IPS DF 6.9 (cell line): ENCODE measurements at regions not wholly inside any gene's neighbourhood (a gene's known extent, or its start where the extent isn't known, plus 50 kb on each side); places are given as distances from the start of the nearest gene placed in this dataset.

Source experiments
- DNase-seq: peaks from one replicate; pipeline ENCODE4 v3.0.0-alpha.2; 2013; ENCODE audit warnings: low read depth, low spot score
- H3K27ac ChIP-seq: one replicate; pipeline ENCODE4 v1.5.1; 2013; ENCODE audit warnings: low read length, control low read depth
- H3K27me3 ChIP-seq: 2 replicates; pipeline ENCODE4 v1.6.1; 2013; ENCODE audit warnings: mild to moderate bottlenecking, low read length; ENCODE audit not compliant: control insufficient read depth, insufficient read depth
- H3K36me3 ChIP-seq: 2 replicates; pipeline ENCODE4 v1.6.1; 2013; ENCODE audit warnings: low read length; ENCODE audit not compliant: control insufficient read depth, insufficient read depth
- H3K4me1 ChIP-seq: 2 replicates; pipeline ENCODE4 v1.6.1; 2013; ENCODE audit warnings: low read length; ENCODE audit not compliant: control insufficient read depth, insufficient read depth
- H3K4me3 ChIP-seq: 2 replicates; pipeline ENCODE4 v1.5.1; 2013; ENCODE audit warnings: mild to moderate bottlenecking, low read length
- H3K9me3 ChIP-seq: 2 replicates; pipeline ENCODE4 v1.6.1; 2013; ENCODE audit warnings: low read length, inconsistent platforms; ENCODE audit not compliant: control insufficient read depth, insufficient read depth
- WGBS: extraction: QIAGEN DNeasy Blood & Tissue Kit; methylation state at CpG from one replicate; pipeline ENCODE4 v1.1.7; 2013; ENCODE audit warnings: mixed read lengths, missing lambda C conversion rate; ENCODE audit not compliant: insufficient read length, insufficient coverage; 5-methylcytosine and 5-hydroxymethylcytosine counted together

GRCh38 chr4:67019686-67020437 lies 525.4 kb downstream of the CENPC start:
- Histone ChIP-seq H3K4me3 (no peak overlapping the region), H3K36me3 (no peaks in the 10 kb centered on the region), H3K27me3 (no peaks in the 10 kb centered on the region), H3K4me1 (no peaks in the 10 kb centered on the region), H3K27ac (no peak overlapping the region), H3K9me3 (no peaks in the 10 kb centered on the region)
- no peak for DNase-seq
- WGBS, result no CpG with 5 or more reads among the region's 3 CpGs

DNA sequence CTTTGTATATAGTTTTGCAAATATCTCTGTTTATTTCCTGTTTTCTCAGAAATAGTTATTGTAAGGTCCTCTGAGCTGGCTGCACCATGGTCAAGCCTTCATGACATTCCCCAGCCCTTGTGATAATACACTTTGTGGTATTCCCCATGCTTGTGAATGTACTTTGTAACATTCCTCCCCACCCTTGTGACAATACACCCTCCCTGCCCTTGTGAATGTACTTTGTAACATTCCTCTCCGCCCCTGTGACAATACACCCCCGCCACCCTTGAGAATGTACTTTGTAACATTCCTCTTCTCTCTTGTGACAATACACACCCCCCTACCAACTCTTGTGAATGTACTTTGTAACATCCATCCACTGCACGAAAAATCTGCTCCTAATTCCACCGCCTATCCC lies 530.7 kb downstream of the CENPC start:
- WGBS, result no CpG with 5 or more reads among the region's 4 CpGs
- H3K9me3 ChIP-seq, result no peaks in the 10 kb centered on the region
- DNase-seq, result no peak

GRCh38 chr4:67006791-67007190 lies 538.5 kb downstream of the CENPC start:
- no CpG with 5 or more reads among the region's 3 CpGs for WGBS
- no peaks in the 10 kb centered on the region for H3K27me3 ChIP-seq
- H3K9me3 ChIP-seq, result no peaks in the 10 kb centered on the region
- no peak overlapping the region for H3K27ac ChIP-seq
- no peak overlapping the region for H3K4me3 ChIP-seq
- no peak for DNase-seq
- H3K36me3 ChIP-seq, result no peaks in the 10 kb centered on the region
- H3K4me1 ChIP-seq, result no peaks in the 10 kb centered on the region

More for the DNA sequence above, 530.7 kb downstream of the CENPC start:
- Histone ChIP-seq H3K27me3 (no peaks in the 10 kb centered on the region), H3K4me3 (no peak overlapping the region), H3K27ac (no peak overlapping the region), H3K4me1 (no peaks in the 10 kb centered on the region), H3K36me3 (no peaks in the 10 kb centered on the region)

- Histone ChIP-seq H3K4me3 (no peak overlapping the region), H3K9me3 (no peaks in the 10 kb centered on the region), H3K4me1 (no peaks in the 10 kb centered on the region), H3K27me3 (no peaks in the 10 kb centered on the region), H3K36me3 (no peaks in the 10 kb centered on the region), H3K27ac (no peak overlapping the region)
- DNase-seq, result no peak
These were observed 553.8 kb downstream of the CENPC start for GRCh38 chr4:66991521-66991920.

DNA sequence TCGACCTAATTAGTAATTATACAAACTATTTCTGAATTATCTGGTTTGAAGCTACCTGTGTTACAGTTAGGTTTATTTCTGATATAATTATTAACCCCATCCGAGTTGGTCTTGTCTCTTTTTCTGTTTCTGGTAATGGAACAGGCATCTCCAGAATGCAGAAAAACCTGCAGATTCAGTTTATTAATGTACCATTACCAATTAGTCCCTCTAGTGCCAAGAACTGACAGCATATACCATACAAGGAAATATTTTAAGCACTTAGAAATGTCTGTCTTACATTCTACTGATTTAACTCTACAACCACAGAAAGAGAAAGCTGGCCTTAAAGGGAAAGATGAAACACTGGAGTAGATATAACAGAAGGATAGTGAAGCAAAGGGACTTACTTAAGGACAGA lies 570.6 kb downstream of the CENPC start:
- H3K4me3 ChIP-seq, result no peak overlapping the region
- H3K36me3 ChIP-seq, result no peaks in the 10 kb centered on the region
- H3K27ac ChIP-seq, result no peak overlapping the region
- no peaks in the 10 kb centered on the region for H3K4me1 ChIP-seq
- no peaks in the 10 kb centered on the region for H3K9me3 ChIP-seq
- no peaks in the 10 kb centered on the region for H3K27me3 ChIP-seq
- no CpG with 5 or more reads among the region's 2 CpGs for WGBS
- DNase-seq, result no peak

DNA sequence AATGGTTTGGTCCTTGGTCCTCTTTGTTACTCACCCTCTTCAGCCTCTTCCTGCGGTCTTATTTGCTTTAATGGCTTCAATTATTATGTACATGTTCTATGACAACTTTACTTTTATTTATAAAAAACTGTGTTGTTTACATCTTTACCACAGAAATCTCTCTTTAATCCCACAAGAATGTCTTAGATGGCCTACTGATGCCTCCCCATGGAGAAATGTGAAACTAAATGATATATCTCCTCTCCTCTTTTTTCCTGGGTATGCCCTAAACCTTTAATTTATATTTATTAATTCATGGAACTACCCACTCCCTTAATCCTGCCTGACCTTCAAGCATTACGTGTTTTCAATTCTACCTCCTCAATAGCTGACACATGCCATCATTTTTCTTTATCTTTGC lies 573.2 kb downstream of the CENPC start:
- no peaks in the 10 kb centered on the region for H3K36me3 ChIP-seq
- no peaks in the 10 kb centered on the region for H3K27me3 ChIP-seq
- H3K4me3 ChIP-seq, result no peak overlapping the region
- no peak overlapping the region for H3K27ac ChIP-seq
- H3K4me1 ChIP-seq, result no peaks in the 10 kb centered on the region
- DNase-seq, result no peak
- H3K9me3 ChIP-seq, result no peaks in the 10 kb centered on the region
- no CpG with 5 or more reads among the region's 2 CpGs for WGBS

DNA sequence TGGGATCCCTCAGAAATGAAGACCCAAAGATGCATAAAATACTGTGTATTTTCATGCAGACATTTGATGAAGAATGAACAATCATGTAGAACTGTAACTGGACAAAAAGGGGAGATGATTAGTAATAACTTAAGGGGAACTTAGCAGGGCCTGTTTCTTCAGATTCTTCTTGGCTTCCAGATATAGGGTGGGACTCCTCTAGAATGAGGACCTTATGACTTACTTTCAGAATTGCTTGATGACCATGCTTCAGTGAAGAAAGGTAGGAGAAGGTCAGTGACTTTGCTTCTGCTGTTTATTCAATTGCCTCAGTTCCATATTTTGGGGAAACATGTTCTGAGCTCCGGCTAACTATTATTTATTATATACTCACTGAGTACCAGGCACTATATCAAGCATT lies 580.8 kb downstream of the CENPC start:
- Histone ChIP-seq H3K4me1 (no peaks in the 10 kb centered on the region), H3K4me3 (no peak overlapping the region), H3K36me3 (no peaks in the 10 kb centered on the region), H3K27ac (no peak overlapping the region), H3K27me3 (no peaks in the 10 kb centered on the region), H3K9me3 (no peaks in the 10 kb centered on the region)
- no peak for DNase-seq
- WGBS, result no CpG with 5 or more reads among the region's 1 CpG

GRCh38 chr4:66963084-66963483 lies 582.2 kb downstream of the CENPC start:
- Histone ChIP-seq H3K4me1 (no peaks in the 10 kb centered on the region), H3K9me3 (no peaks in the 10 kb centered on the region), H3K4me3 (no peak overlapping the region), H3K27me3 (no peaks in the 10 kb centered on the region), H3K27ac (no peak overlapping the region), H3K36me3 (no peaks in the 10 kb centered on the region)
- DNase-seq, result no peak
- no CpG with 5 or more reads among the region's 3 CpGs for WGBS

- DNase-seq, result no peak
- WGBS, result no CpG with 5 or more reads among the region's 2 CpGs
- H3K4me3 ChIP-seq, result no peak overlapping the region
These were observed 586.1 kb downstream of the CENPC start for GRCh38 chr4:66959207-66959606.

GRCh38 chr4:66956852-66957251 lies 588.5 kb downstream of the CENPC start:
- no peaks in the 10 kb centered on the region for H3K27me3 ChIP-seq
- no peak overlapping the region for H3K27ac ChIP-seq
- no CpG with 5 or more reads among the region's 1 CpG for WGBS
- no peaks in the 10 kb centered on the region for H3K9me3 ChIP-seq
- H3K36me3 ChIP-seq, result no peaks in the 10 kb centered on the region
- no peaks in the 10 kb centered on the region for H3K4me1 ChIP-seq
- no peak for DNase-seq
- H3K4me3 ChIP-seq, result no peak overlapping the region

More at GRCh38 chr4:66959207-66959606, 586.1 kb downstream of the CENPC start:
- no peaks in the 10 kb centered on the region for H3K9me3 ChIP-seq
- H3K27me3 ChIP-seq, result no peaks in the 10 kb centered on the region
- no peak overlapping the region for H3K27ac ChIP-seq
- H3K36me3 ChIP-seq, result no peaks in the 10 kb centered on the region
- no peaks in the 10 kb centered on the region for H3K4me1 ChIP-seq

DNA sequence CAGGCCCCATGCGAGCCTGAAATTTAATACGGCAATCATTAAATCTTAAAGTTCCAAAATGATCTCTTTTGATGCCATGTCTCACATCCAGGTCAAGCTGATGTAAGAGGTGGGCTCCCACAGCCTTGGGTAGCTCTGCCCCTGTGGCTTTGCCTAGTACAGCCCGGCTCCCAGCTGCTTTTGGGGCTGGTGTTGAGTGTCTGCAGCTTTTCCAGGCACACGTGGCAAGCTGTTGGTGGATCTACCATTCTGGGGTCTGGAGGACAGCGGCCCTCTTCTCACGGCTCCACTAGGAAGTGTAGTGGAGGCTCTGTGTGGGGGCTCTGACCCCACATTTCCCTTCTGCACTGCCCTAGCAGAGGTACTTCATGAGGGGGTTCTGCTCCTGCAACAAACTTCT lies 588.9 kb downstream of the CENPC start:
- Histone ChIP-seq H3K27ac (no peak overlapping the region), H3K4me1 (no peaks in the 10 kb centered on the region), H3K9me3 (no peaks in the 10 kb centered on the region), H3K27me3 (no peaks in the 10 kb centered on the region), H3K36me3 (no peaks in the 10 kb centered on the region), H3K4me3 (no peak overlapping the region)
- no CpG with 5 or more reads among the region's 6 CpGs for WGBS
- no peak for DNase-seq
